PC-9 (cell line): ENCODE measurements at regions not wholly inside any gene's neighbourhood (a gene's known extent, or its start where the extent isn't known, plus 50 kb on each side); places are given as distances from the start of the nearest gene placed in this dataset.

Experiments used
- BruUV-seq: library from RNA; stranded (reverse); fragments of 400-500 nt; replicated peaks from 2 replicates; lab custom pipeline; 2021; lab: Mats Ljungman, UMichigan
- CTCF ChIA-PET: fragments of 300-600 bp; sonication (Branson Sonifier 250); formaldehyde crosslinking; loops from one replicate; lab custom pipeline; 2022; ENCODE audit warnings: antibody characterized with exemption; lab: Charles Lee
- POLR2A ChIA-PET: fragments of 300-600 bp; sonication (Branson Sonifier 250); formaldehyde crosslinking; loops from one replicate; lab custom pipeline; 2022; ENCODE audit warnings: antibody characterized with exemption; ENCODE audit not compliant: unreplicated experiment; lab: Charles Lee
- DNase-seq, 2 experiments: peaks; one replicate each; pipeline versions ENCODE4 v3.0.0 to v3.0.0-alpha.2; 2015 to 2022; ENCODE audit warnings: mixed read lengths in 1 of 2
- H2AFZ ChIP-seq: fragments of 200-600 bp; sonication (generic); 2 replicates; pipeline ENCODE4 v1.8.1; 2017; ENCODE audit warnings: antibody characterized with exemption
- H3F3A ChIP-seq: fragments of 200-600 bp; sonication (generic); 2 replicates; pipeline ENCODE4 v1.8.1; 2017; ENCODE audit warnings: antibody characterized with exemption, mild to moderate bottlenecking, low read depth; ENCODE audit not compliant: insufficient read depth
- H3K27ac ChIP-seq: fragments of 200-600 bp; sonication (generic); 2 replicates; pipeline ENCODE4 v1.6.1; 2016; ENCODE audit warnings: mixed run types
- H3K27me3 ChIP-seq: fragments of 200-600 bp; sonication (generic); 2 replicates; pipeline ENCODE4 v1.6.1; 2016; ENCODE audit warnings: low read depth, mixed run types; ENCODE audit not compliant: insufficient read depth
- H3K36me3 ChIP-seq: fragments of 200-600 bp; sonication (generic); 2 replicates; pipeline ENCODE4 v1.6.1; 2016; ENCODE audit warnings: low read depth, mixed run types
- H3K4me1 ChIP-seq: fragments of 200-600 bp; sonication (generic); replicated peaks from 2 replicates; pipeline ENCODE4 v1.6.1; 2016; ENCODE audit warnings: mixed run types; ENCODE audit not compliant: insufficient read depth
- H3K4me2 ChIP-seq: fragments of 200-600 bp; sonication (generic); 2 replicates; pipeline ENCODE4 v1.6.1; 2017; ENCODE audit warnings: mixed run types
- H3K4me3 ChIP-seq: fragments of 200-600 bp; sonication (generic); 2 replicates; pipeline ENCODE4 v1.6.1; 2016; ENCODE audit warnings: mixed run types
- H3K79me2 ChIP-seq: fragments of 200-600 bp; sonication (generic); 2 replicates; pipeline ENCODE4 v1.6.1; 2017; ENCODE audit warnings: low read depth, mixed run types
- H3K9me2 ChIP-seq: fragments of 200-600 bp; sonication (generic); 2 replicates; pipeline ENCODE4 v1.8.1; 2017; ENCODE audit warnings: mild to moderate bottlenecking; ENCODE audit not compliant: insufficient read depth
- H3K9me3 ChIP-seq: fragments of 200-600 bp; sonication (generic); 2 replicates; pipeline ENCODE4 v1.8.1; 2016; ENCODE audit warnings: low read depth; ENCODE audit not compliant: insufficient read depth
- H4K20me1 ChIP-seq: fragments of 200-600 bp; sonication (generic); 2 replicates; pipeline ENCODE4 v1.8.1; 2017; ENCODE audit not compliant: insufficient read depth
- CTCF ChIP-seq: fragments of 200-600 bp; sonication (generic); conservative IDR thresholded peaks from 2 replicates; pipeline ENCODE4 v1.6.1; 2017; ENCODE audit warnings: mixed run types, antibody characterized with exemption, mild to moderate bottlenecking, moderate library complexity
- EZH2 ChIP-seq: fragments of 200-600 bp; sonication (generic); IDR thresholded peaks from 2 replicates; pipeline ENCODE4 v1.8.0; 2017; ENCODE audit warnings: antibody characterized with exemption, low read depth
- intact Hi-C: fragments of 100-400 bp; cut with micrococcal nuclease; formaldehyde crosslinking; loops from one replicate; pipeline ENCODE4 v1.10.0; 2022; ENCODE audit not compliant: unreplicated experiment

- no peak overlapping the region for H3K4me2 ChIP-seq
- BruUV-seq = no TSS peak
- no peak for DNase-seq
- H3K9me3 ChIP-seq = no peaks in the 10 kb centered on the region
- no peaks in the 10 kb centered on the region for H3K36me3 ChIP-seq
- H3K4me3 ChIP-seq = no peak overlapping the region
- H3F3A ChIP-seq = no peaks in the 10 kb centered on the region
- no peaks in the 10 kb centered on the region for H3K79me2 ChIP-seq
- no peak overlapping the region for H3K27ac ChIP-seq
- no peak overlapping the region for H2AFZ ChIP-seq
- intact Hi-C loops = no loop called here
- ChIA-PET POLR2A (no interaction called here), CTCF (no interaction called here)
- H3K9me2 ChIP-seq = no peaks in the 10 kb centered on the region
- H4K20me1 ChIP-seq = no peaks in the 10 kb centered on the region
- H3K27me3 ChIP-seq = no peaks in the 10 kb centered on the region
- TF ChIP-seq EZH2 (no peak), CTCF (no peak)
- H3K4me1 ChIP-seq = no peaks in the 10 kb centered on the region
Observed at GRCh38 chr4:165628572-165628971, 244.5 kb upstream of the TLL1 start.

DNA sequence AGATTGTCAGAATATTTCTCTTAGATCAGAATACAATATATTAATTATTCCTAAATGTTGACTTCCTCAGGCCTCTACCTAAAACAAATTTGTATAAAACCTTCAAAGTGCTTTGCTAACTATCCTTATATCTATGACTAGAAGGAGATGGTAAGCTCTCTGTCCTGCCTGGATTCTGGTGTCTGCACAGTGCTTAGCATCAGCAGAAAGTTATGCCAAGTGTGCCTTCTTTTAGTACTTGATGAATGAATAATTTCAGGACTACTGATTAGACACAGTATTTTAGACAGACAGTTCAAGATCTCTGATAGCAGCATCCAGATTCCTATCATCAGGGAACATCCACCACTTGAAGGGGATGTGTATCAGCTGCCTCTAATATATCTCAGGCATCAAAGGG is 242.4 kb upstream of the TLL1 start:
- Histone ChIP-seq H3K4me1 (no peaks in the 10 kb centered on the region), H3F3A (no peaks in the 10 kb centered on the region), H3K27ac (no peak overlapping the region), H3K9me2 (no peaks in the 10 kb centered on the region), H3K79me2 (no peaks in the 10 kb centered on the region), H2AFZ (no peak overlapping the region), H3K36me3 (no peaks in the 10 kb centered on the region), H3K4me3 (no peak overlapping the region), H3K27me3 (no peaks in the 10 kb centered on the region), H3K4me2 (no peak overlapping the region), H4K20me1 (no peaks in the 10 kb centered on the region), H3K9me3 (no peaks in the 10 kb centered on the region)
- intact Hi-C loops = no loop called here
- TF ChIP-seq CTCF (no peak), EZH2 (no peak)
- DNase-seq = no peak
- BruUV-seq = no TSS peak
- POLR2A ChIA-PET = no interaction called here
- CTCF ChIA-PET = no interaction called here

DNA sequence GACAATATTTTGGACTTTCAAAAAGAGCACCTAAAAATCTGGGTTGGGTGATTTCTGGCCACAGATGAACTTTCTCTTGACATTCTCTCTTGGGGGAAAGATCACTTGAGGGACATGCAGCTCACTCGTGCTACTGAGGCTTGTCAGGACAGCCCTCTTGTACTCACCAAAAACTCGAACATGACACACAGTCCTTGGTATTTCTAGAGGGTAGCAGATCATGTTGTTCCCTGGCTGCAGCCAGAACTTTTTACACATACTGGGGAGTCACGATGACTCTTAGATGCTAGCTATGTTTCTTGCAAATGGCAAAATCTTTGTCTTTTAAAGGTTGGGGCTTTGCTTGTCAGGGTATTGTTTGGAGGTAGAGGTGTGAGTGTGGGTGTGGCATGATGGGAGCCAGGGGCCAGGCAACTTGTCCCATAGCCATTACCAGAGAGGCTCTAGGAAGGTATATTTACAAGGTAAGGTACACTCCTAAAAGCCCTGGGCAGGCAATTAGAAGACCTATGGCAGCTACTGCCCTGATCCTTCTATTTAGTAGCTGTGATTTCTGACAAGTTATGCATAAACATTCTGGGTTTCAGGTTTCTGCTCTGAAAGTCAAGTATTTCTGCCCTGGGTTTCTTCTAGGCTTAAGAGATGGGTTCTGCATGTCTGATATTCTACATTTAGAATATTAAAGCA is 241.7 kb upstream of the TLL1 start:
- Histone ChIP-seq H3K79me2 (no peaks in the 10 kb centered on the region), H3F3A (no peaks in the 10 kb centered on the region), H3K27ac (no peak overlapping the region), H3K9me3 (no peaks in the 10 kb centered on the region), H3K4me3 (no peak overlapping the region), H4K20me1 (no peaks in the 10 kb centered on the region), H3K36me3 (no peaks in the 10 kb centered on the region), H3K4me2 (no peak overlapping the region), H3K4me1 (no peaks in the 10 kb centered on the region), H3K9me2 (no peaks in the 10 kb centered on the region), H2AFZ (no peak overlapping the region), H3K27me3 (no peaks in the 10 kb centered on the region)
- CTCF ChIA-PET = no interaction called here
- POLR2A ChIA-PET = no interaction called here
- intact Hi-C loops = no loop called here
- BruUV-seq = no TSS peak
- no peak for DNase-seq
- TF ChIP-seq CTCF (no peak), EZH2 (no peak)
